IMR-90 (cell line): ENCODE measurements at regions not wholly inside any gene's neighbourhood (a gene's known extent, or its start where the extent isn't known, plus 50 kb on each side); places are given as distances from the start of the nearest gene placed in this dataset.

ENCODE experiments used
- CEBPB ChIP-seq: IDR thresholded peaks from 2 replicates; pipeline ENCODE4 v1.6.1; 2012; ENCODE audit warnings: low read depth, low read length, improper control_type of control experiment
- CHD1 ChIP-seq: IDR thresholded peaks from 2 replicates; pipeline ENCODE4 v1.6.1; 2012; ENCODE audit warnings: low read depth, low read length, improper control_type of control experiment
- FOS ChIP-seq: fragments of 150-350 bp; IDR thresholded peaks from 2 replicates; pipeline ENCODE4 v1.6.1; 2016; ENCODE audit warnings: low read depth, low read length
- MAFK ChIP-seq: IDR thresholded peaks from 2 replicates; pipeline ENCODE4 v1.6.1; 2012; ENCODE audit warnings: low read depth, low read length, improper control_type of control experiment
- MAZ ChIP-seq: IDR thresholded peaks from 2 replicates; pipeline ENCODE4 v1.6.1; 2012; ENCODE audit warnings: low read depth, mild to moderate bottlenecking, low read length, improper control_type of control experiment, moderate library complexity, borderline replicate concordance
- MXI1 ChIP-seq: IDR thresholded peaks from 2 replicates; pipeline ENCODE4 v1.6.1; 2012; ENCODE audit warnings: low read depth, mild to moderate bottlenecking, low read length, moderate library complexity, borderline replicate concordance
- NFE2L2 ChIP-seq: fragments of 150-350 bp; IDR thresholded peaks from 2 replicates; pipeline ENCODE4 v1.6.1; 2016; ENCODE audit warnings: low read depth, mild to moderate bottlenecking, low read length
- POLR2A ChIP-seq: IDR thresholded peaks from 2 replicates; pipeline ENCODE4 v1.6.1; 2012; ENCODE audit warnings: mild to moderate bottlenecking, low read depth, low read length
- RAD21 ChIP-seq: IDR thresholded peaks from 2 replicates; pipeline ENCODE4 v1.6.1; 2012; ENCODE audit warnings: low read length, improper control_type of control experiment
- RCOR1 ChIP-seq: IDR thresholded peaks from 2 replicates; pipeline ENCODE4 v1.6.1; 2012; ENCODE audit warnings: mild to moderate bottlenecking, low read length, improper control_type of control experiment; ENCODE audit not compliant: insufficient replicate concordance
- RFX5 ChIP-seq: IDR thresholded peaks from 2 replicates; pipeline ENCODE4 v1.8.0; 2012; ENCODE audit warnings: low read depth, mild to moderate bottlenecking, low read length, moderate library complexity
- SMC3 ChIP-seq: fragments of 150-350 bp; IDR thresholded peaks from 2 replicates; pipeline ENCODE4 v1.6.1; 2016; ENCODE audit warnings: low read depth, mild to moderate bottlenecking, antibody characterized with exemption, low read length, moderate library complexity
- TF ChIP-seq, protein P1 (sequence below): conservative IDR thresholded peaks from 2 replicates; pipeline ENCODE4 v1.5.1; 2012; ENCODE audit warnings: mild to moderate bottlenecking, low read depth, low read length, improper control_type of control experiment
- TF ChIP-seq, protein P2 (sequence below): fragments of 150-350 bp; IDR thresholded peaks from 2 replicates; pipeline ENCODE4 v1.6.1; 2017; ENCODE audit warnings: mild to moderate bottlenecking, antibody characterized with exemption, low read length, low read depth

DNA sequence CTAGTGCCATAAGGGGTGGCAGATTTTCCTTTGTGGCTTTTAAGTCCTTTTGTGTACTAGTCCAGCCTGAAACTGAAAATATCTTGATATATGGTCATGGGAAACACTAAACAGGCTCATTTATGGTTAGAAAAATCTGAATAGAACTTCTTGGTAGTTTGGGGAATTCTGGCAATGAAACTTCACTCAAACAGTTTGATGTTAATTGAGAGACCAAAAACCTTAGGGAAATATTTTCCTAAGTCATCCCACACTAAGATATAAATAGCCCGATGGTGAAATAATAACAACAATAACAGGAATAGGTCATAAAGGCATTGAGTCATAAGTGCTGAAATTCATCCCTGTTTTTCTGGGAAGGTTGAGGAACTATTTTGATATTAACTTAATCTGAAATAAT is 146.2 kb upstream of the SMLR1 start:
- TF ChIP-seq, protein P1, sequence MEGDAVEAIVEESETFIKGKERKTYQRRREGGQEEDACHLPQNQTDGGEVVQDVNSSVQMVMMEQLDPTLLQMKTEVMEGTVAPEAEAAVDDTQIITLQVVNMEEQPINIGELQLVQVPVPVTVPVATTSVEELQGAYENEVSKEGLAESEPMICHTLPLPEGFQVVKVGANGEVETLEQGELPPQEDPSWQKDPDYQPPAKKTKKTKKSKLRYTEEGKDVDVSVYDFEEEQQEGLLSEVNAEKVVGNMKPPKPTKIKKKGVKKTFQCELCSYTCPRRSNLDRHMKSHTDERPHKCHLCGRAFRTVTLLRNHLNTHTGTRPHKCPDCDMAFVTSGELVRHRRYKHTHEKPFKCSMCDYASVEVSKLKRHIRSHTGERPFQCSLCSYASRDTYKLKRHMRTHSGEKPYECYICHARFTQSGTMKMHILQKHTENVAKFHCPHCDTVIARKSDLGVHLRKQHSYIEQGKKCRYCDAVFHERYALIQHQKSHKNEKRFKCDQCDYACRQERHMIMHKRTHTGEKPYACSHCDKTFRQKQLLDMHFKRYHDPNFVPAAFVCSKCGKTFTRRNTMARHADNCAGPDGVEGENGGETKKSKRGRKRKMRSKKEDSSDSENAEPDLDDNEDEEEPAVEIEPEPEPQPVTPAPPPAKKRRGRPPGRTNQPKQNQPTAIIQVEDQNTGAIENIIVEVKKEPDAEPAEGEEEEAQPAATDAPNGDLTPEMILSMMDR: no peak
- TF ChIP-seq POLR2A: no peak
- TF ChIP-seq RAD21: no peak
- TF ChIP-seq RCOR1: no peak
- TF ChIP-seq, protein P2, sequence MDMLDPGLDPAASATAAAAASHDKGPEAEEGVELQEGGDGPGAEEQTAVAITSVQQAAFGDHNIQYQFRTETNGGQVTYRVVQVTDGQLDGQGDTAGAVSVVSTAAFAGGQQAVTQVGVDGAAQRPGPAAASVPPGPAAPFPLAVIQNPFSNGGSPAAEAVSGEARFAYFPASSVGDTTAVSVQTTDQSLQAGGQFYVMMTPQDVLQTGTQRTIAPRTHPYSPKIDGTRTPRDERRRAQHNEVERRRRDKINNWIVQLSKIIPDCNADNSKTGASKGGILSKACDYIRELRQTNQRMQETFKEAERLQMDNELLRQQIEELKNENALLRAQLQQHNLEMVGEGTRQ: no peak
- TF ChIP-seq MAZ: no peak
- no peak for TF ChIP-seq MXI1
- no peak for TF ChIP-seq SMC3
- TF ChIP-seq FOS: peak; percentile 52
- TF ChIP-seq NFE2L2: peak; percentile 35; the same call in 1 of the 2 replicates
- TF ChIP-seq CHD1: no peak
- TF ChIP-seq MAFK: no peak
- TF ChIP-seq RFX5: no peak
- peak; percentile 72 for TF ChIP-seq CEBPB
